ENCODE measurements at regions not wholly inside any gene's neighbourhood (a gene's known extent, or its start where the extent isn't known, plus 50 kb on each side); places are given as distances from the start of the nearest gene placed in this dataset.

GRCh38 chr5:52520171-52520570, 267.5 kb upstream of the ITGA1 start:
- H3K9me3 Mint-ChIP-seq: peaks cover 2% of the 10 kb centered on the region
- no peaks in the 10 kb centered on the region for H3K27me3 Mint-ChIP-seq (ENCODE audit: low read depth)
- no peak overlapping the region for H3K27ac Mint-ChIP-seq
- no peaks in the 10 kb centered on the region for H3K36me3 Mint-ChIP-seq (ENCODE audit: low read depth)
- CTCF ChIA-PET: no interaction called here
- H3K4me3 Mint-ChIP-seq: no peak overlapping the region
- DNase-seq: no peak
- H3K4me1 Mint-ChIP-seq (ENCODE audit: low read depth): no peaks in the 10 kb centered on the region
- intact Hi-C loops (cut with micrococcal nuclease): no loop called here

DNA sequence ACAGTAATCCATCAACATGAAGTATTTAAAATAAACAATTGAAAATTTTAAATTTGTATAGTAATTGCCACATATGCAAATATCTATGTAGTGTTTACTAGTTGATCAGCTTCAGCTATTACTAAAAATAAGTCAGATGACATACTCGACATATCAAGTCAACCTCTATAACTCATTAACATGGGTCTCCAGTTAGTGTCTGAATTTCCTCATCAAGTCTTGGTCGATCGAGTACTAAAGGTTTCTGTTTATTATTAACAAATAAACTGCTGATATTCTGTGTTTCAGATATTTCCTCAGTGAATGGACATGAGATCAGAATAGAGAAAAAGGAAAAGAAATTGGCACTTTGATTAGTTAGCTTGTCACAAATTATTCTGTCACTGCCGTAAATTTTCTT, 266.5 kb upstream of the ITGA1 start:
- DNase-seq: no peak
- no peak overlapping the region for H3K27ac Mint-ChIP-seq
- no peaks in the 10 kb centered on the region for H3K4me1 Mint-ChIP-seq (ENCODE audit: low read depth)
- no peaks in the 10 kb centered on the region for H3K27me3 Mint-ChIP-seq (ENCODE audit: low read depth)
- intact Hi-C loops (cut with micrococcal nuclease): no loop called here
- no peaks in the 10 kb centered on the region for H3K36me3 Mint-ChIP-seq (ENCODE audit: low read depth)
- H3K4me3 Mint-ChIP-seq: no peak overlapping the region
- H3K9me3 Mint-ChIP-seq: no peaks in the 10 kb centered on the region
- CTCF ChIA-PET: no interaction called here

DNA sequence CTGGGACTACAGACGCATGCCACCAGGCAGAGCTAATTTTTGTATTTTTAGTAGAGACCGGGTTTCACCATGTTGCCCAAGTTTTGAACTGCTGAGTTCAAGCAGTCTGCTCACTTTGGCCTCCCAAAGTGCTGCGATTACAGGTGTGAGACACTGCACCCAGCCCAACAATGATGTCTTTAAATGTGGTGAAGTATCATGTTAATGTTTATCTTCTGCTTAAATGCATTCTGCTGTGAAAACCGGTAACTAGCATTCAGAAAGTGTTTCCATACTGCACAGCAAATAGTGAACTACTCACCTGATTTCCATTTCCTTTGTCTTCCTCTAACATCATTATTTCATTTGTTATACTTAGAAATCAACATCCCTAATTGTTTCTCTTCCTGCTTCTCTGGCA, 264.0 kb upstream of the ITGA1 start:
- Mint-ChIP-seq H3K9me3 (no peaks in the 10 kb centered on the region), H3K27ac (no peak overlapping the region), H3K4me1 (ENCODE audit: low read depth) (no peaks in the 10 kb centered on the region), H3K4me3 (no peak overlapping the region), H3K27me3 (ENCODE audit: low read depth) (no peaks in the 10 kb centered on the region), H3K36me3 (ENCODE audit: low read depth) (no peaks in the 10 kb centered on the region)
- intact Hi-C loops (cut with micrococcal nuclease): no loop called here
- DNase-seq: no peak
- CTCF ChIA-PET: no interaction called here

DNA sequence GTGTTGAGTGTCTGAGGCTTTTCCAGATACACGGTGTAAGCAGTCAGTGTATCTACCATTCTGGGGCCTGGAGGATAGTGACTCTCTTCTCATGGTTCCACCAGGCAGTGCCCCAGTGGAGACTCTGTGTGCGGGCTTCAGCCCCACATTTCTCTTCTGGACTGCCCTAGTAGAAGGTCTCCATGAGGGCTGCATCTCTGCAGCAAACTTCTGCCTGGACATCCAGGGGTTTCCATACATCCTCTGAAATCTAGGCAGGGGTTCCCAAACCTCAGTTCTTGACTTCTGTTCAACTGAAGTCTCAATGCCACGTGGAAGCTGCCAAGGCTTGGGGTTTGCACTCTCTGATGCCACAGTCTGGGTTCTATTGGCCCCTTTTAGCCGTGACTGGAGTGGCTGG, 256.6 kb upstream of the ITGA1 start:
- no peak for DNase-seq
- Mint-ChIP-seq H3K27ac (no peak overlapping the region), H3K9me3 (peaks cover 9% of the 10 kb centered on the region), H3K27me3 (ENCODE audit: low read depth) (no peaks in the 10 kb centered on the region), H3K4me1 (ENCODE audit: low read depth) (no peaks in the 10 kb centered on the region), H3K4me3 (no peak overlapping the region), H3K36me3 (ENCODE audit: low read depth) (no peaks in the 10 kb centered on the region)
- CTCF ChIA-PET: no interaction called here
- intact Hi-C loops (cut with micrococcal nuclease): no loop called here

GRCh38 chr5:52543594-52543993, 244.1 kb upstream of the ITGA1 start:
- intact Hi-C loops (cut with micrococcal nuclease): no loop called here
- no peaks in the 10 kb centered on the region for H3K27me3 Mint-ChIP-seq (ENCODE audit: low read depth)
- CTCF ChIA-PET: no interaction called here
- no peak overlapping the region for H3K4me3 Mint-ChIP-seq
- no peaks in the 10 kb centered on the region for H3K36me3 Mint-ChIP-seq (ENCODE audit: low read depth)
- H3K4me1 Mint-ChIP-seq (ENCODE audit: low read depth): no peaks in the 10 kb centered on the region
- peaks cover 1% of the 10 kb centered on the region for H3K9me3 Mint-ChIP-seq
- H3K27ac Mint-ChIP-seq: no peak overlapping the region
- DNase-seq: no peak

GRCh38 chr5:52544738-52545137, 243.0 kb upstream of the ITGA1 start:
- no peak overlapping the region for H3K4me3 Mint-ChIP-seq
- no peak overlapping the region for H3K27ac Mint-ChIP-seq
- intact Hi-C loops (cut with micrococcal nuclease): no loop called here
- H3K27me3 Mint-ChIP-seq (ENCODE audit: low read depth): no peaks in the 10 kb centered on the region
- no peaks in the 10 kb centered on the region for H3K9me3 Mint-ChIP-seq
- CTCF ChIA-PET: no interaction called here
- no peak for DNase-seq
- no peaks in the 10 kb centered on the region for H3K4me1 Mint-ChIP-seq (ENCODE audit: low read depth)
- no peaks in the 10 kb centered on the region for H3K36me3 Mint-ChIP-seq (ENCODE audit: low read depth)

- H3K4me1 Mint-ChIP-seq (ENCODE audit: low read depth): no peaks in the 10 kb centered on the region
- no peaks in the 10 kb centered on the region for H3K9me3 Mint-ChIP-seq
- no peak overlapping the region for H3K4me3 Mint-ChIP-seq
These were observed 233.4 kb upstream of the ITGA1 start for GRCh38 chr5:52554293-52554692.

DNA sequence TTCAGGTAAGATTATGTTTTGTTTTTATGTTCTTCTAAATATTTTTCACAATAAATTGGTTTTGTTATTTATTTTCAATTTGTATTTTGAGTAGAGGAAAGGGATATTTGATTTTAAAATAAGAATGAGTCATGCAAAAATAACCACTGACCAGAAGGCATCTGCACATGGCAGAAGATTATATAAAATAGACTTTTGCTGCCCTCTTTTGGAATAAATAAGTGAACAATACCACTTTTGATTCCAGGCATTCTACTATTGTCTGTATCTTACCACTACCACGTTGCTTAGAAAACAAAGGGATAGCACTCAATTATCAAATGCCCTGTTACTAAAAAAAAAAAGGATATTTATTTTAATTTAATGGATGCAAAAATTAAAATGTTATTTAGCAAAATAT, 227.3 kb upstream of the ITGA1 start:
- intact Hi-C loops (cut with micrococcal nuclease): loop anchor here (1.0 kb wide), 1 partner anchor 1597 kb away; no protein-coding TSS in a partner anchor
- H3K4me1 Mint-ChIP-seq (ENCODE audit: low read depth): no peaks in the 10 kb centered on the region
- no peaks in the 10 kb centered on the region for H3K36me3 Mint-ChIP-seq (ENCODE audit: low read depth)
- H3K27me3 Mint-ChIP-seq (ENCODE audit: low read depth): peaks cover 2% of the 10 kb centered on the region
- CTCF ChIA-PET: interaction anchor here (0.6 to 0.7 kb wide), 6 partner anchors 33 to 1603 kb away, joined by 3 to 4 read pairs (median 4); no protein-coding TSS in a partner anchor
- no peak for DNase-seq
- no peak overlapping the region for H3K27ac Mint-ChIP-seq
- no peak overlapping the region for H3K4me3 Mint-ChIP-seq
- no peaks in the 10 kb centered on the region for H3K9me3 Mint-ChIP-seq

More at GRCh38 chr5:52554293-52554692, 233.4 kb upstream of the ITGA1 start:
- intact Hi-C loops (cut with micrococcal nuclease): no loop called here
- CTCF ChIA-PET: no interaction called here
- Mint-ChIP-seq H3K27me3 (ENCODE audit: low read depth) (peaks cover 2% of the 10 kb centered on the region), H3K36me3 (ENCODE audit: low read depth) (no peaks in the 10 kb centered on the region), H3K27ac (no peak overlapping the region)
- DNase-seq: no peak

- no peak overlapping the region for H3K27ac Mint-ChIP-seq
- H3K9me3 Mint-ChIP-seq: no peaks in the 10 kb centered on the region
- intact Hi-C loops (cut with micrococcal nuclease): no loop called here
- DNase-seq: no peak
- no peaks in the 10 kb centered on the region for H3K27me3 Mint-ChIP-seq (ENCODE audit: low read depth)
- no peaks in the 10 kb centered on the region for H3K4me1 Mint-ChIP-seq (ENCODE audit: low read depth)
- CTCF ChIA-PET: no interaction called here
- no peak overlapping the region for H3K4me3 Mint-ChIP-seq
- H3K36me3 Mint-ChIP-seq (ENCODE audit: low read depth): no peaks in the 10 kb centered on the region
These were observed 225.2 kb upstream of the ITGA1 start for GRCh38 chr5:52562473-52562872.

GRCh38 chr5:52564587-52564986, 223.1 kb upstream of the ITGA1 start:
- H3K36me3 Mint-ChIP-seq (ENCODE audit: low read depth): no peaks in the 10 kb centered on the region

GRCh38 chr5:52577546-52577945, 210.2 kb upstream of the ITGA1 start:
- no peak overlapping the region for H3K27ac Mint-ChIP-seq
- no peak overlapping the region for H3K4me3 Mint-ChIP-seq
- intact Hi-C loops (cut with micrococcal nuclease): no loop called here
- no peaks in the 10 kb centered on the region for H3K9me3 Mint-ChIP-seq
- peaks cover 11% of the 10 kb centered on the region for H3K27me3 Mint-ChIP-seq (ENCODE audit: low read depth)
- no peaks in the 10 kb centered on the region for H3K36me3 Mint-ChIP-seq (ENCODE audit: low read depth)
- CTCF ChIA-PET: interaction anchor here (0.7 kb wide), 1 partner anchor 65 kb away, joined by 3 read pairs; no protein-coding TSS in a partner anchor
- DNase-seq: no peak
- H3K4me1 Mint-ChIP-seq (ENCODE audit: low read depth): no peaks in the 10 kb centered on the region

More at GRCh38 chr5:52564587-52564986, 223.1 kb upstream of the ITGA1 start:
- Mint-ChIP-seq H3K27ac (no peak overlapping the region), H3K4me3 (no peak overlapping the region), H3K4me1 (ENCODE audit: low read depth) (no peaks in the 10 kb centered on the region), H3K9me3 (no peaks in the 10 kb centered on the region), H3K27me3 (ENCODE audit: low read depth) (peaks cover 4% of the 10 kb centered on the region)
- intact Hi-C loops (cut with micrococcal nuclease): no loop called here
- no peak for DNase-seq
- CTCF ChIA-PET: no interaction called here

DNA sequence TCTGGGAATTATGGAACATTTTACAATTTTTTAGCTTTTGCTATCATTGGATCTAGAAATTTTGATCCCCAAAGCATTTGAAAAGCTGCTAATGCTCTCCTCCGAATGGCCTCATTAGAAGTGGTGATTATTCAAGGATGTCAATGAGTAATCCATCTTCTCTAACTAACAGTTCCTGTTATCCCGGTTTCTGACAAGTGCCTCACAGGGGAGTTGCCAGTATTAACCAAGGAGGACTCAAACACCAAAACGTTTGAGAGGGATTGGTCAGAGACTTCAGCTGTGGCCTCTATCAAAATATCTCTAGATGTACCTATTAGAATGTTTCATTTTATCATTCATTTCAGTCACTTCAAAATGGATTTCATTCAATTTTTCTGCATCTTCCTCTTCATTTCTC, 208.3 kb upstream of the ITGA1 start:
- Mint-ChIP-seq H3K9me3 (no peaks in the 10 kb centered on the region), H3K4me3 (no peak overlapping the region), H3K27me3 (ENCODE audit: low read depth) (peaks cover 11% of the 10 kb centered on the region), H3K4me1 (ENCODE audit: low read depth) (no peaks in the 10 kb centered on the region), H3K27ac (no peak overlapping the region), H3K36me3 (ENCODE audit: low read depth) (no peaks in the 10 kb centered on the region)
- DNase-seq: no peak
- CTCF ChIA-PET: no interaction called here
- intact Hi-C loops (cut with micrococcal nuclease): no loop called here

GRCh38 chr5:52580921-52581320, 206.8 kb upstream of the ITGA1 start:
- DNase-seq: no peak
- Mint-ChIP-seq H3K27ac (no peak overlapping the region), H3K4me3 (no peak overlapping the region), H3K9me3 (no peaks in the 10 kb centered on the region), H3K36me3 (ENCODE audit: low read depth) (no peaks in the 10 kb centered on the region), H3K4me1 (ENCODE audit: low read depth) (no peaks in the 10 kb centered on the region), H3K27me3 (ENCODE audit: low read depth) (peaks cover 10% of the 10 kb centered on the region)
- CTCF ChIA-PET: interaction anchor here (0.6 kb wide), 2 partner anchors 74 to 246 kb away, joined by 3 read pairs; no protein-coding TSS in a partner anchor
- intact Hi-C loops (cut with micrococcal nuclease): no loop called here

GRCh38 chr5:52582313-52582712, 205.4 kb upstream of the ITGA1 start:
- intact Hi-C loops (cut with micrococcal nuclease): no loop called here
- H3K4me1 Mint-ChIP-seq (ENCODE audit: low read depth): no peaks in the 10 kb centered on the region
- H3K9me3 Mint-ChIP-seq: no peaks in the 10 kb centered on the region
- H3K27me3 Mint-ChIP-seq (ENCODE audit: low read depth): peaks cover 10% of the 10 kb centered on the region
- CTCF ChIA-PET: no interaction called here
- H3K36me3 Mint-ChIP-seq (ENCODE audit: low read depth): no peaks in the 10 kb centered on the region
- no peak for DNase-seq
- no peak overlapping the region for H3K4me3 Mint-ChIP-seq
- H3K27ac Mint-ChIP-seq: no peak overlapping the region
